ENCODE measurements at regions not wholly inside any gene's neighbourhood (a gene's known extent, or its start where the extent isn't known, plus 50 kb on each side); places are given as distances from the start of the nearest gene placed in this dataset.

GRCh38 chr13:63026285-63026797 is 1610.7 kb upstream of the PCDH20 start:
- no peak for TF ChIP-seq CTCF (conservative IDR thresholded peaks at IDR 0.05; ENCODE audit: low read depth, low read length)
- TF ChIP-seq POLR2A (IDR thresholded peaks at IDR 0.05; ENCODE audit: low read depth, low read length) = no peak
- no peak for TF ChIP-seq MXI1 (IDR thresholded peaks at IDR 0.05; ENCODE audit: borderline replicate concordance, low read depth, low read length)
- no peak for TF ChIP-seq CHD1 (IDR thresholded peaks at IDR 0.05; ENCODE audit: low read depth, low read length)
- TF ChIP-seq RFX5 (IDR thresholded peaks at IDR 0.05; ENCODE audit: low read depth, low read length) = no peak
- TF ChIP-seq BHLHE40 (IDR thresholded peaks at IDR 0.05; ENCODE audit: low read depth, low read length) = no peak
